SIG-M5 treated with dmso at 0.1 percent for 504 hours (cell line): ENCODE measurements at regions not wholly inside any gene's neighbourhood (a gene's known extent, or its start where the extent isn't known, plus 50 kb on each side); places are given as distances from the start of the nearest gene placed in this dataset.

Experiments used
- DNase-seq: peaks from one replicate; lab custom pipeline; 2025; ENCODE audit not compliant: unreplicated experiment; lab: John Stamatoyannopoulos, UW

- DNase-seq = no peak
Observed at GRCh38 chr3:193780397-193780796, 187.4 kb downstream of the OPA1 start.

GRCh38 chr3:193780810-193781478 is 187.9 kb downstream of the OPA1 start:
- peak; percentile 50 for DNase-seq

GRCh38 chr3:193782276-193782647 is 189.3 kb downstream of the OPA1 start:
- peak; percentile 37 for DNase-seq

- no peak for DNase-seq
Observed at GRCh38 chr3:193782747-193783146, 189.7 kb downstream of the OPA1 start.

- DNase-seq = no peak
Observed at GRCh38 chr3:193783166-193783896, 190.3 kb downstream of the OPA1 start.

- no peak for DNase-seq
Observed at GRCh38 chr3:193784822-193785221, 191.8 kb downstream of the OPA1 start.

- DNase-seq = no peak
Observed at GRCh38 chr3:193787496-193787870, 194.5 kb downstream of the OPA1 start.

GRCh38 chr3:193788189-193788991 is 195.4 kb downstream of the OPA1 start:
- peak; percentile 40 for DNase-seq

- DNase-seq = no peak
Observed at GRCh38 chr3:193789455-193789854, 196.4 kb downstream of the OPA1 start.

- DNase-seq = no peak
Observed at GRCh38 chr3:193790086-193790990, 197.3 kb downstream of the OPA1 start.

GRCh38 chr3:193791041-193792032 is 198.3 kb downstream of the OPA1 start:
- peak; percentile 82 for DNase-seq

- DNase-seq = no peak
Observed at GRCh38 chr3:193793123-193793522, 200.1 kb downstream of the OPA1 start.

GRCh38 chr3:193794002-193794881 is 201.2 kb downstream of the OPA1 start:
- DNase-seq = no peak

- DNase-seq = no peak
Observed at GRCh38 chr3:193795062-193795690, 202.2 kb downstream of the OPA1 start.

GRCh38 chr3:193796089-193796488 is 203.1 kb downstream of the OPA1 start:
- no peak for DNase-seq

- no peak for DNase-seq
Observed at GRCh38 chr3:193797566-193797965, 204.6 kb downstream of the OPA1 start.

GRCh38 chr3:193798051-193798450 is 205.0 kb downstream of the OPA1 start:
- no peak for DNase-seq
